ENCODE measurements at regions not wholly inside any gene's neighbourhood (a gene's known extent, or its start where the extent isn't known, plus 50 kb on each side); places are given as distances from the start of the nearest gene placed in this dataset.

DNA sequence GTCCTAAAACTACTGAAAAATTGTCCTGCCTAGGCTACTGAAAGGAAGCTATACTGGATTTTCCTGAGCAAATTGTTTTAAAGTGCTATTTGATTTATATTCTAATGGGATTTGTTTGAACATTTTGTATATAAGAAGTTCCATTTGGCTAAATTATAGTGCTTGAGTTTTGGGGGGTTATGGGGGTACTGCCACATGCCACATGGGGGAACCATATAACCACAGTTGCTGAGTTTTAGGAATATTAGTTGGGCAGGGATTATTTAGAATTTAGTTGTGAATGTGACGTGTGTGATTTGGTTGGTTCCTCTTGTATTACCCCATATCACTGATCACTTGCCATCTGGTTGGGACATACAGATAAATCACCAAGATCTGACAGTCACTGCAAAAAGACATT, 224.5 kb upstream of the TAPT1 start:
- no peaks in the 10 kb centered on the region for H3F3A ChIP-seq (ENCODE audit: insufficient read depth, low read length, poor library complexity, severe bottlenecking)
- no peaks in the 10 kb centered on the region for H3K9me3 ChIP-seq (ENCODE audit: low read length)
- TF ChIP-seq SMC3 (conservative IDR thresholded peaks at IDR 0.05; ENCODE audit: poor library complexity): no peak
- no peak for TF ChIP-seq TAF1 (IDR thresholded peaks at IDR 0.05; ENCODE audit: low read depth)
- TF ChIP-seq EZH2 (IDR thresholded peaks at IDR 0.05; ENCODE audit: borderline replicate concordance, insufficient read depth, low read length, poor library complexity, severe bottlenecking): no peak
- no peak for TF ChIP-seq MXI1 (conservative IDR thresholded peaks at IDR 0.05; ENCODE audit: poor library complexity, severe bottlenecking)
- no peak for TF ChIP-seq EP300 (conservative IDR thresholded peaks at IDR 0.05; ENCODE audit: poor library complexity, severe bottlenecking)
- TF ChIP-seq, protein P1, sequence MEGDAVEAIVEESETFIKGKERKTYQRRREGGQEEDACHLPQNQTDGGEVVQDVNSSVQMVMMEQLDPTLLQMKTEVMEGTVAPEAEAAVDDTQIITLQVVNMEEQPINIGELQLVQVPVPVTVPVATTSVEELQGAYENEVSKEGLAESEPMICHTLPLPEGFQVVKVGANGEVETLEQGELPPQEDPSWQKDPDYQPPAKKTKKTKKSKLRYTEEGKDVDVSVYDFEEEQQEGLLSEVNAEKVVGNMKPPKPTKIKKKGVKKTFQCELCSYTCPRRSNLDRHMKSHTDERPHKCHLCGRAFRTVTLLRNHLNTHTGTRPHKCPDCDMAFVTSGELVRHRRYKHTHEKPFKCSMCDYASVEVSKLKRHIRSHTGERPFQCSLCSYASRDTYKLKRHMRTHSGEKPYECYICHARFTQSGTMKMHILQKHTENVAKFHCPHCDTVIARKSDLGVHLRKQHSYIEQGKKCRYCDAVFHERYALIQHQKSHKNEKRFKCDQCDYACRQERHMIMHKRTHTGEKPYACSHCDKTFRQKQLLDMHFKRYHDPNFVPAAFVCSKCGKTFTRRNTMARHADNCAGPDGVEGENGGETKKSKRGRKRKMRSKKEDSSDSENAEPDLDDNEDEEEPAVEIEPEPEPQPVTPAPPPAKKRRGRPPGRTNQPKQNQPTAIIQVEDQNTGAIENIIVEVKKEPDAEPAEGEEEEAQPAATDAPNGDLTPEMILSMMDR (IDR thresholded peaks at IDR 0.05; ENCODE audit: poor library complexity, severe bottlenecking): no peak
- TF ChIP-seq, protein P2, sequence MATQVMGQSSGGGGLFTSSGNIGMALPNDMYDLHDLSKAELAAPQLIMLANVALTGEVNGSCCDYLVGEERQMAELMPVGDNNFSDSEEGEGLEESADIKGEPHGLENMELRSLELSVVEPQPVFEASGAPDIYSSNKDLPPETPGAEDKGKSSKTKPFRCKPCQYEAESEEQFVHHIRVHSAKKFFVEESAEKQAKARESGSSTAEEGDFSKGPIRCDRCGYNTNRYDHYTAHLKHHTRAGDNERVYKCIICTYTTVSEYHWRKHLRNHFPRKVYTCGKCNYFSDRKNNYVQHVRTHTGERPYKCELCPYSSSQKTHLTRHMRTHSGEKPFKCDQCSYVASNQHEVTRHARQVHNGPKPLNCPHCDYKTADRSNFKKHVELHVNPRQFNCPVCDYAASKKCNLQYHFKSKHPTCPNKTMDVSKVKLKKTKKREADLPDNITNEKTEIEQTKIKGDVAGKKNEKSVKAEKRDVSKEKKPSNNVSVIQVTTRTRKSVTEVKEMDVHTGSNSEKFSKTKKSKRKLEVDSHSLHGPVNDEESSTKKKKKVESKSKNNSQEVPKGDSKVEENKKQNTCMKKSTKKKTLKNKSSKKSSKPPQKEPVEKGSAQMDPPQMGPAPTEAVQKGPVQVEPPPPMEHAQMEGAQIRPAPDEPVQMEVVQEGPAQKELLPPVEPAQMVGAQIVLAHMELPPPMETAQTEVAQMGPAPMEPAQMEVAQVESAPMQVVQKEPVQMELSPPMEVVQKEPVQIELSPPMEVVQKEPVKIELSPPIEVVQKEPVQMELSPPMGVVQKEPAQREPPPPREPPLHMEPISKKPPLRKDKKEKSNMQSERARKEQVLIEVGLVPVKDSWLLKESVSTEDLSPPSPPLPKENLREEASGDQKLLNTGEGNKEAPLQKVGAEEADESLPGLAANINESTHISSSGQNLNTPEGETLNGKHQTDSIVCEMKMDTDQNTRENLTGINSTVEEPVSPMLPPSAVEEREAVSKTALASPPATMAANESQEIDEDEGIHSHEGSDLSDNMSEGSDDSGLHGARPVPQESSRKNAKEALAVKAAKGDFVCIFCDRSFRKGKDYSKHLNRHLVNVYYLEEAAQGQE (IDR thresholded peaks at IDR 0.05; ENCODE audit: borderline replicate concordance): no peak
- TF ChIP-seq RAD21 (conservative IDR thresholded peaks at IDR 0.05): no peak
- TF ChIP-seq POLR2AphosphoS5 (IDR thresholded peaks at IDR 0.05): no peak
- no peak overlapping the region for H3K4me2 ChIP-seq (ENCODE audit: low read length)
- no peaks in the 10 kb centered on the region for H3K27me3 ChIP-seq (ENCODE audit: insufficient read depth, low read depth, low read length)
- H3K79me2 ChIP-seq (replicated peaks; ENCODE audit: insufficient read depth, low read length): no peaks in the 10 kb centered on the region
- no peaks in the 10 kb centered on the region for H3K36me3 ChIP-seq (ENCODE audit: insufficient read depth, low read length)
- no peak overlapping the region for H3K27ac ChIP-seq (ENCODE audit: low read length)
- H3K4me3 ChIP-seq (ENCODE audit: low read length): no peak overlapping the region
- no peaks in the 10 kb centered on the region for H3K9me2 ChIP-seq (ENCODE audit: insufficient read depth, low read length)
- H2AFZ ChIP-seq (ENCODE audit: low read depth, low read length): no peak overlapping the region
- H3K9ac ChIP-seq (ENCODE audit: low read length): no peak overlapping the region
- H4K20me1 ChIP-seq (ENCODE audit: insufficient read depth): no peaks in the 10 kb centered on the region

DNA sequence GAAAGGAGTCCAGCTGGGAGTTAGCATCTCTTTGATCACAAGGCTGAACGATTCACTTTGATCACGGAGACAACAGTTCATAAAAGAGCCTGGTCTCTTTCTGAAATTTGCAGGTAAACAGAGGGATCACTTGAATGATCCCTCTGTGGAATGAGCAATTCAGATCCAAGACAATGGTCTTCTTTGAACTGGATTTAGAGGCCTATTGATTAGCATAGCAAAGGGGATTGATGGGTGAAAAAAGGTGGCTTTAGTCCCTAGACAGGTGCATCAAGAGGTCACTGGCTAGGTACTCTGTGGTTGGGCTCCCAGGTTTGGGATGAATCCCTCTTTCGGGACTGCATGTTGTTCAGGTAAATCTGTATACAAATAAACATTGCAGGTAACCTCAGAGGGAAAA, 223.8 kb upstream of the TAPT1 start:
- Histone ChIP-seq H3K27me3 (ENCODE audit: insufficient read depth, low read depth, low read length) (no peaks in the 10 kb centered on the region), H3K27ac (ENCODE audit: low read length) (no peak overlapping the region), H3K36me3 (ENCODE audit: insufficient read depth, low read length) (no peaks in the 10 kb centered on the region), H3K4me3 (ENCODE audit: low read length) (no peak overlapping the region), H3K4me2 (ENCODE audit: low read length) (no peak overlapping the region), H2AFZ (ENCODE audit: low read depth, low read length) (no peak overlapping the region), H3K9ac (ENCODE audit: low read length) (no peak overlapping the region), H3F3A (ENCODE audit: insufficient read depth, low read length, poor library complexity, severe bottlenecking) (no peaks in the 10 kb centered on the region), H3K79me2 (replicated peaks; ENCODE audit: insufficient read depth, low read length) (no peaks in the 10 kb centered on the region), H3K9me3 (ENCODE audit: low read length) (no peaks in the 10 kb centered on the region), H4K20me1 (ENCODE audit: insufficient read depth) (no peaks in the 10 kb centered on the region), H3K9me2 (ENCODE audit: insufficient read depth, low read length) (no peaks in the 10 kb centered on the region)
- TF ChIP-seq RAD21 (conservative IDR thresholded peaks at IDR 0.05): no peak
- no peak for TF ChIP-seq TAF1 (IDR thresholded peaks at IDR 0.05; ENCODE audit: low read depth)
- TF ChIP-seq POLR2AphosphoS5 (IDR thresholded peaks at IDR 0.05): no peak
- TF ChIP-seq, protein P2 (IDR thresholded peaks at IDR 0.05; ENCODE audit: borderline replicate concordance): no peak
- TF ChIP-seq EP300 (conservative IDR thresholded peaks at IDR 0.05; ENCODE audit: poor library complexity, severe bottlenecking): no peak
- TF ChIP-seq MXI1 (conservative IDR thresholded peaks at IDR 0.05; ENCODE audit: poor library complexity, severe bottlenecking): no peak
- TF ChIP-seq, protein P1 (IDR thresholded peaks at IDR 0.05; ENCODE audit: poor library complexity, severe bottlenecking): no peak
- TF ChIP-seq SMC3 (conservative IDR thresholded peaks at IDR 0.05; ENCODE audit: poor library complexity): no peak
- no peak for TF ChIP-seq EZH2 (IDR thresholded peaks at IDR 0.05; ENCODE audit: borderline replicate concordance, insufficient read depth, low read length, poor library complexity, severe bottlenecking)
